ENCODE measurements at regions not wholly inside any gene's neighbourhood (a gene's known extent, or its start where the extent isn't known, plus 50 kb on each side); places are given as distances from the start of the nearest gene placed in this dataset.

- H3K27ac Mint-ChIP-seq = no peak overlapping the region
- H3K4me1 Mint-ChIP-seq = no peaks in the 10 kb centered on the region
- DNase-seq = no peak
- peaks cover 0 to 3% (median 0%) of the 10 kb centered on the region in 3 donors for H3K36me3 Mint-ChIP-seq
- H3K27me3 Mint-ChIP-seq (ENCODE audit: low read depth in 3 of 3) = peaks cover 0 to 2% (median 0%) of the 10 kb centered on the region in 3 donors
- H3K9me3 Mint-ChIP-seq = peaks cover 0 to 17% (median 7%) of the 10 kb centered on the region in 6 donors
- no peak overlapping the region for H3K4me3 Mint-ChIP-seq
Measured at GRCh38 chr2:180324182-180324581, 317.1 kb upstream of the CWC22 start.

- no peaks in the 10 kb centered on the region for H3K4me1 Mint-ChIP-seq
- H3K36me3 Mint-ChIP-seq = peaks cover 0 to 3% (median 0%) of the 10 kb centered on the region in 3 donors
- no peaks in the 10 kb centered on the region for H3K27me3 Mint-ChIP-seq (ENCODE audit: low read depth in 3 of 3)
- peaks cover 1 to 17% (median 8%) of the 10 kb centered on the region in 6 donors for H3K9me3 Mint-ChIP-seq
- H3K4me3 Mint-ChIP-seq = no peak overlapping the region
- no peak overlapping the region for H3K27ac Mint-ChIP-seq
- no peak for DNase-seq
Measured at GRCh38 chr2:180322781-180323180, 315.7 kb upstream of the CWC22 start.

GRCh38 chr2:180319586-180320405, 312.7 kb upstream of the CWC22 start:
- peaks cover 1 to 9% (median 4%) of the 10 kb centered on the region in 6 donors for H3K9me3 Mint-ChIP-seq
- H3K4me1 Mint-ChIP-seq = no peaks in the 10 kb centered on the region
- H3K27ac Mint-ChIP-seq = no peak overlapping the region
- no peaks in the 10 kb centered on the region for H3K36me3 Mint-ChIP-seq
- H3K27me3 Mint-ChIP-seq (ENCODE audit: low read depth in 3 of 3) = no peaks in the 10 kb centered on the region
- DNase-seq = no peak
- H3K4me3 Mint-ChIP-seq = no peak overlapping the region

DNA sequence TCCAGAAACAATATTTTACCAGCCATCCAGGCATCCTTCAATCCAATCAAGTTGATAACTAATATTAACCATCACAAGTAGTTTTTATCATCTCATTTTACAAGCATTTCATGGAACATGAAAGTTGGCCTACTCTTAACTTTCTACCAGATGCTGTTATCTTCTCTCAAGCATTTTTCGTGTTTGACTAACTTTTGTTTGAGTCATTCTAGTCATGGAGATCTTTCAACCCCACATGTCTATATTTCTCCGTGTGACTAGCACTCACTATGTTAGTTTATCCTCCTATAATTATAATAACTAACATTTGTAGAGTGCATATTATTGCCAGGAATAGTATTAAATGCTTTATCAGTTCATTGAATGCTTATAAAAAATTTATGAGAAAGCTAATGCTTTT, 307.0 kb upstream of the CWC22 start:
- H3K27me3 Mint-ChIP-seq (ENCODE audit: low read depth in 3 of 3) = peaks cover 0 to 1% (median 0%) of the 10 kb centered on the region in 3 donors
- no peak for DNase-seq
- H3K4me3 Mint-ChIP-seq = no peak overlapping the region
- H3K27ac Mint-ChIP-seq = no peak overlapping the region
- H3K9me3 Mint-ChIP-seq = peaks cover 0 to 4% (median 2%) of the 10 kb centered on the region in 6 donors
- no peaks in the 10 kb centered on the region for H3K4me1 Mint-ChIP-seq
- no peaks in the 10 kb centered on the region for H3K36me3 Mint-ChIP-seq

DNA sequence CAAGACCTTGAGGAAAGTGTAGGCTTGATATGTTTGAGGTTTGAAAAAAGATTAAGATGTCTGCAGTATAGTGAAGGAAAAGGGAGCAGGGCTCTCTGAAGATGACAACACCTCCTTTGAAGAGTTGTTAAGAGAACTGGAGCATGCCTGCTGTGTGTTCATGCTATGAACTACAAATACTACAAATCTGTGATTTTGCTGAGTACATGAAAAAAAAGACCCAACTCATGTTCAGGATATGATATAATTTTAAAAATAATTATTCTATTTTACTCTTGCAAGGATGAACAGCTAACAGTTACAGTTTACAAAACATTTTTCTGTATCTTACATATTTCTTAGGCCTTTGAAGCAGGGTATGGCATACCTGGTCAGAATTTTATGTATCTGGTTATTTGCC, 305.4 kb upstream of the CWC22 start:
- no peak overlapping the region for H3K27ac Mint-ChIP-seq
- no peaks in the 10 kb centered on the region for H3K4me1 Mint-ChIP-seq
- H3K27me3 Mint-ChIP-seq (ENCODE audit: low read depth in 3 of 3) = peaks cover 0 to 1% (median 0%) of the 10 kb centered on the region in 3 donors
- H3K36me3 Mint-ChIP-seq = no peaks in the 10 kb centered on the region
- peaks cover 0 to 4% (median under 1%) of the 10 kb centered on the region in 6 donors for H3K9me3 Mint-ChIP-seq
- DNase-seq = no peak
- no peak overlapping the region for H3K4me3 Mint-ChIP-seq

- Mint-ChIP-seq H3K9me3 (peaks cover 0 to 6% (median 0%) of the 10 kb centered on the region in 6 donors), H3K27ac (no peak overlapping the region), H3K4me1 (no peaks in the 10 kb centered on the region), H3K4me3 (no peak overlapping the region), H3K27me3 (ENCODE audit: low read depth in 3 of 3) (peaks cover 0 to 1% (median 0%) of the 10 kb centered on the region in 3 donors), H3K36me3 (no peaks in the 10 kb centered on the region)
- DNase-seq = no peak
Measured at GRCh38 chr2:180307096-180307495, 300.0 kb upstream of the CWC22 start.

DNA sequence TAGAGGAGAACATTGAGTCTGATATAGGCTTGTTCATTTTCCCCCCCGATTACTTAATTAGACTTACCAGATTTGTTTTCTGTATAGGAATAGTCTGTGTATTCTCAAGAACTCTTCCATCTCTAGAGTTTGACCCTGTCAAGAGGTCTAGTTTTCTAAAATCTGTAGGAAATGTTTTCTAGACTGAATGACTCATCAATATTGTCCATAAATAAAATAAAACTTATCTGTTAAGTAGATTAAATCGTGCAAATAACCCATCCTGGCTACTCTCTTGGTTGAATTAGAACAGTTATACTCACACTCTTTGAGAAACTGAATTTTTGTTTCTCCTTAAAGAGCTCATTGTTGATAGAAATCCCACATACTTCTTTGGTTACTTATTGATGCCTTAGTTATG, 299.2 kb upstream of the CWC22 start:
- no peak overlapping the region for H3K4me3 Mint-ChIP-seq
- DNase-seq = no peak
- H3K27me3 Mint-ChIP-seq (ENCODE audit: low read depth in 3 of 3) = peaks cover 0 to under 1% (median 0%) of the 10 kb centered on the region in 3 donors
- H3K9me3 Mint-ChIP-seq = peaks cover 0 to 6% (median under 1%) of the 10 kb centered on the region in 6 donors
- no peak overlapping the region for H3K27ac Mint-ChIP-seq
- H3K4me1 Mint-ChIP-seq = no peaks in the 10 kb centered on the region
- no peaks in the 10 kb centered on the region for H3K36me3 Mint-ChIP-seq

GRCh38 chr2:180291552-180292421, 284.7 kb upstream of the CWC22 start:
- no peak for DNase-seq
- peaks cover 0 to 5% (median under 1%) of the 10 kb centered on the region in 6 donors for H3K9me3 Mint-ChIP-seq
- peaks cover 0 to 2% (median 2%) of the 10 kb centered on the region in 3 donors for H3K27me3 Mint-ChIP-seq (ENCODE audit: low read depth in 3 of 3)
- H3K36me3 Mint-ChIP-seq = no peaks in the 10 kb centered on the region
- H3K4me1 Mint-ChIP-seq = no peaks in the 10 kb centered on the region
- H3K4me3 Mint-ChIP-seq = no peak overlapping the region
- no peak overlapping the region for H3K27ac Mint-ChIP-seq

DNA sequence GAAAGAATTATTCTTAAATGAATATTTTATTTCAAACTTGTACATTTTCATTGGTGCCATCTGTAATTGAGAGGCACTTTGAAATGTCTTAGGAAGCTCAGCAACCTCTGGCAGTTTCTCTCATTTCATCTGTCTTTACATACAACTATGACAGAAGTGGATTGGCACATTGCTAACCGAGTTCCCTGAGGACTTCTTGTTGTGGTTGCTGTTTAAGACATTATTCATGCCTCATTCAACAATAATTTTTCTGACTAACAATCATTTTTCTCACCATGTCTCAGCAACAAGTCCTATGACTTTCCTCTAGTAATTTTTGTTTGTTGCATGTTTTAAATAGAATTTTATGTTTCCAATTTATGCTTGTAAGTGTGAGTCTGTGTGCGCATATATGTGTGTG, 284.0 kb upstream of the CWC22 start:
- no peak for DNase-seq
- Mint-ChIP-seq H3K27me3 (ENCODE audit: low read depth in 3 of 3) (peaks cover 0 to 3% (median 2%) of the 10 kb centered on the region in 3 donors), H3K9me3 (peaks cover 0 to 5% (median under 1%) of the 10 kb centered on the region in 6 donors), H3K36me3 (no peaks in the 10 kb centered on the region), H3K27ac (no peak overlapping the region), H3K4me1 (no peaks in the 10 kb centered on the region), H3K4me3 (no peak overlapping the region)

GRCh38 chr2:180289627-180290026, 282.5 kb upstream of the CWC22 start:
- peaks cover 0 to 3% (median 2%) of the 10 kb centered on the region in 3 donors for H3K27me3 Mint-ChIP-seq (ENCODE audit: low read depth in 3 of 3)
- no peaks in the 10 kb centered on the region for H3K4me1 Mint-ChIP-seq
- H3K27ac Mint-ChIP-seq = no peak overlapping the region
- H3K9me3 Mint-ChIP-seq = peaks cover 0 to 9% (median under 1%) of the 10 kb centered on the region in 6 donors
- DNase-seq = no peak
- no peaks in the 10 kb centered on the region for H3K36me3 Mint-ChIP-seq
- H3K4me3 Mint-ChIP-seq = no peak overlapping the region

- no peaks in the 10 kb centered on the region for H3K36me3 Mint-ChIP-seq
- H3K27me3 Mint-ChIP-seq (ENCODE audit: low read depth in 3 of 3) = peaks cover 0 to 5% (median 4%) of the 10 kb centered on the region in 3 donors
- no peak overlapping the region for H3K4me3 Mint-ChIP-seq
- H3K9me3 Mint-ChIP-seq = peaks cover 0 to 5% (median 2%) of the 10 kb centered on the region in 6 donors
- DNase-seq = no peak
- no peak overlapping the region for H3K27ac Mint-ChIP-seq
- no peaks in the 10 kb centered on the region for H3K4me1 Mint-ChIP-seq
Measured at GRCh38 chr2:180279581-180279980, 272.5 kb upstream of the CWC22 start.

DNA sequence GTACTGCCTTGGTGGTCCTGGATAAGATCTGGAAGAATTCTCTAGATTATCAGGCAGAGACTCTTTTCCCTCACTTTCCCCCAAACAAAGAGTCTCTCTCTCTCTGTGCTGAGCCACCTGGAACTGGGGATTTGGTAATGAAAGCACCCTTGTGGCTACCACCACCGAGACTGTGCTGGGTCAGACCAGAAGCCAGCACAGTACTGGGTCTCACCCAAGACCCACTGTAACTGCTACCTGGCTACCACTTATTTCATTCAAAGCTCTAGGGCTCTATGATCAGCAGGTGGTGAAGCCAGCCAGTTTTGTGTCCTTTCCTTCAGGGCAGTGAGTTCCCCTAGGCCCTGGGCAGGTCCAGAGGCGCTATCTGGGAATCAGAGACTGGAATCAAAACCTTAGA, 269.6 kb upstream of the CWC22 start:
- Mint-ChIP-seq H3K36me3 (peaks cover 0 to 4% (median 0%) of the 10 kb centered on the region in 3 donors), H3K27ac (no peak overlapping the region), H3K4me1 (no peaks in the 10 kb centered on the region), H3K27me3 (ENCODE audit: low read depth in 3 of 3) (peaks cover 0 to 5% (median 4%) of the 10 kb centered on the region in 3 donors), H3K9me3 (peaks cover 2 to 10% (median 5%) of the 10 kb centered on the region in 6 donors), H3K4me3 (no peak overlapping the region)
- no peak for DNase-seq

DNA sequence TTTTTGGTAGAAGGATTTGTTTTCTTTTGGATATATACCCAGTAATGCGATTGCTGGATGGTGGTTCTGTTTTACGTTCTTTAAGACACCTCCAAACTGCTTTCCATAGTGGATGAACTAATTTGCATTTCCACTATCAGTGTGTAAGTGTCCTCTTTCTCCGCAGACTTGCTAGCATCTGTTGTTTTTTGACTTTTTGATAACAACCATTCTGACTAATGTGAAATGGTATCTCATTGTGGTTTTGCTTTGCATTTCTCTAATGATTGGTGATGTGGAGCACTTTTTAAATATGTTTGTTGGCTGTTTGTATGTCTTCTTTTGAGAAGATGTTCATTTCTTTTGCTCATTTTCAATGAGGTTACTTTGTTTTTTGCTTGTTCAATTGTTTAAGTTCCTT, 260.9 kb upstream of the CWC22 start:
- no peak overlapping the region for H3K27ac Mint-ChIP-seq
- no peak for DNase-seq
- H3K27me3 Mint-ChIP-seq (ENCODE audit: low read depth in 3 of 3) = peaks cover 0 to 2% (median 0%) of the 10 kb centered on the region in 3 donors
- peaks cover 0 to 20% (median 6%) of the 10 kb centered on the region in 6 donors for H3K9me3 Mint-ChIP-seq
- no peaks in the 10 kb centered on the region for H3K4me1 Mint-ChIP-seq
- no peak overlapping the region for H3K4me3 Mint-ChIP-seq
- H3K36me3 Mint-ChIP-seq = no peaks in the 10 kb centered on the region

- Mint-ChIP-seq H3K27me3 (ENCODE audit: low read depth in 3 of 3) (peaks cover 0 to 2% (median 0%) of the 10 kb centered on the region in 3 donors), H3K4me3 (no peak overlapping the region), H3K36me3 (no peaks in the 10 kb centered on the region), H3K27ac (no peak overlapping the region), H3K9me3 (peaks cover 0 to 16% (median 1%) of the 10 kb centered on the region in 6 donors), H3K4me1 (no peaks in the 10 kb centered on the region)
- DNase-seq = no peak
Measured at GRCh38 chr2:180261976-180262375, 254.9 kb upstream of the CWC22 start.
